ENCODE measurements at regions not wholly inside any gene's neighbourhood (a gene's known extent, or its start where the extent isn't known, plus 50 kb on each side); places are given as distances from the start of the nearest gene placed in this dataset.

DNA sequence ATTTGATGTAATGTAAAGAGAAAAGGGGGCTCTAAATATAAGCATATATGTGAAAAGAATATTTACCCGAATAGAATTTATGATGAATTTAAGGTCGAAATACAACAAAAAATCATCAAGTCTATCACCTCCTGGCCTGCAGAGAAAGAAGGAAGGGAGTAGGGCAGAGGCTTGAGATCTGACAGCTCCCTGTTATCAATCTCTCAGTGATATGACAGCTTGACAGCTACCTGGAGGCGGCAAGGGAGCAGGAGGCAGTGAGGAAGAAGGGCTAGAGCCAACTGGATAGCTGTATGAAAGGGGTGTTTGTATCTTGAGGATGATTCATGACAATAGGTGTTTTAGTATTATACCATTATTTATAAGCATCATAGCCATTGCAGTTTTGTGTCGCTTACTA is 299.8 kb upstream of the DNAJC19 start:
- Histone ChIP-seq H3K4me1 (no peaks in the 10 kb centered on the region), H3K36me3 (no peaks in the 10 kb centered on the region), H3K9me3 (no peaks in the 10 kb centered on the region), H3K27me3 (no peaks in the 10 kb centered on the region), H3K4me3 (no peak overlapping the region), H3K27ac (no peak overlapping the region), H3K9ac (ENCODE audit: low read depth in 2 of 2, low read length in 2 of 2) (no peak overlapping the region)
- TF ChIP-seq, protein P1, sequence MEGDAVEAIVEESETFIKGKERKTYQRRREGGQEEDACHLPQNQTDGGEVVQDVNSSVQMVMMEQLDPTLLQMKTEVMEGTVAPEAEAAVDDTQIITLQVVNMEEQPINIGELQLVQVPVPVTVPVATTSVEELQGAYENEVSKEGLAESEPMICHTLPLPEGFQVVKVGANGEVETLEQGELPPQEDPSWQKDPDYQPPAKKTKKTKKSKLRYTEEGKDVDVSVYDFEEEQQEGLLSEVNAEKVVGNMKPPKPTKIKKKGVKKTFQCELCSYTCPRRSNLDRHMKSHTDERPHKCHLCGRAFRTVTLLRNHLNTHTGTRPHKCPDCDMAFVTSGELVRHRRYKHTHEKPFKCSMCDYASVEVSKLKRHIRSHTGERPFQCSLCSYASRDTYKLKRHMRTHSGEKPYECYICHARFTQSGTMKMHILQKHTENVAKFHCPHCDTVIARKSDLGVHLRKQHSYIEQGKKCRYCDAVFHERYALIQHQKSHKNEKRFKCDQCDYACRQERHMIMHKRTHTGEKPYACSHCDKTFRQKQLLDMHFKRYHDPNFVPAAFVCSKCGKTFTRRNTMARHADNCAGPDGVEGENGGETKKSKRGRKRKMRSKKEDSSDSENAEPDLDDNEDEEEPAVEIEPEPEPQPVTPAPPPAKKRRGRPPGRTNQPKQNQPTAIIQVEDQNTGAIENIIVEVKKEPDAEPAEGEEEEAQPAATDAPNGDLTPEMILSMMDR (IDR thresholded peaks at IDR 0.05), result no peak
- intact Hi-C loops (cut with DNase I), result no loop called here
- no peak for DNase-seq

DNA sequence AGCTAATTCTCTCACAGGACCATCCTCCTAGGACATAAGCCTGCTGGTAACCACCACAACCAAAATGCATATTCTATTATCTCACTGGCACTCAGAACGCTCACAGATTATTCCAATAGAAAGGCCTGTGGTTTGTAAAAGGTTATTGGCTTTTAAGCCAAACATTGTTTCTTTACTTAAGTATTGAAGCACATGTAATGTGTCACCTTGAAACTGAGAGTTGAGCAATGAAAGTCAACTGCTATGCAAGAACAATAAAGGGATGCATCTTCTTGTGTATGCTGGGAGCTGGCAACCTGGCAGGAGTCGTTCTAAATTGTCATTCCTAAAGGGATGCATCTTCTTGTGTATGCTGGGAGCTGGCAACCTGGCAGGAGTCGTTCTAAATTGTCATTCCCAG is 298.6 kb upstream of the DNAJC19 start:
- H3K36me3 ChIP-seq, result no peaks in the 10 kb centered on the region
- intact Hi-C loops (cut with DNase I), result no loop called here
- no peak overlapping the region for H3K4me3 ChIP-seq
- H3K4me1 ChIP-seq, result no peaks in the 10 kb centered on the region
- TF ChIP-seq, protein P1 (IDR thresholded peaks at IDR 0.05), result no peak
- no peaks in the 10 kb centered on the region for H3K27me3 ChIP-seq
- H3K9me3 ChIP-seq, result no peaks in the 10 kb centered on the region
- no peak overlapping the region for H3K27ac ChIP-seq
- DNase-seq, result no peak
- H3K9ac ChIP-seq (ENCODE audit: low read depth in 2 of 2, low read length in 2 of 2), result no peak overlapping the region

DNA sequence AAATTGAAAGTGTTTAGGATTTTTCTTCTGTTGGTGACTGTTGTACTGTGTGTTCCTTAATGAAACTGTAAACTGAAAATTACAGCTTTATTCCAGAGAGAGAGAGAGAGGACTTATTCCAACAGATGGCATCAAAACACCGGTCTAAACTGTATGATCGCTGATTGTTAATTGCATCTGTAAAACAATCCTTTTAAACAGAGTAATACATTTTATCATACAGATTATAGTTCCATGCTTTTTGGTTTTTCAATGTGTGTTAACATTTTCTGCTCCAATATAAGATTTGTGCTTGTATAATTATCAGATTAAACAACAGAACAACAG is 289.7 kb upstream of the DNAJC19 start:
- Histone ChIP-seq H3K27me3 (no peaks in the 10 kb centered on the region), H3K4me1 (no peaks in the 10 kb centered on the region), H3K36me3 (no peaks in the 10 kb centered on the region), H3K9me3 (no peaks in the 10 kb centered on the region), H3K4me3 (no peak overlapping the region), H3K9ac (ENCODE audit: low read depth in 2 of 2, low read length in 2 of 2) (no peak overlapping the region), H3K27ac (no peak overlapping the region)
- TF ChIP-seq, protein P1 (IDR thresholded peaks at IDR 0.05), result no peak
- intact Hi-C loops (cut with DNase I), result no loop called here
- DNase-seq, result no peak

DNA sequence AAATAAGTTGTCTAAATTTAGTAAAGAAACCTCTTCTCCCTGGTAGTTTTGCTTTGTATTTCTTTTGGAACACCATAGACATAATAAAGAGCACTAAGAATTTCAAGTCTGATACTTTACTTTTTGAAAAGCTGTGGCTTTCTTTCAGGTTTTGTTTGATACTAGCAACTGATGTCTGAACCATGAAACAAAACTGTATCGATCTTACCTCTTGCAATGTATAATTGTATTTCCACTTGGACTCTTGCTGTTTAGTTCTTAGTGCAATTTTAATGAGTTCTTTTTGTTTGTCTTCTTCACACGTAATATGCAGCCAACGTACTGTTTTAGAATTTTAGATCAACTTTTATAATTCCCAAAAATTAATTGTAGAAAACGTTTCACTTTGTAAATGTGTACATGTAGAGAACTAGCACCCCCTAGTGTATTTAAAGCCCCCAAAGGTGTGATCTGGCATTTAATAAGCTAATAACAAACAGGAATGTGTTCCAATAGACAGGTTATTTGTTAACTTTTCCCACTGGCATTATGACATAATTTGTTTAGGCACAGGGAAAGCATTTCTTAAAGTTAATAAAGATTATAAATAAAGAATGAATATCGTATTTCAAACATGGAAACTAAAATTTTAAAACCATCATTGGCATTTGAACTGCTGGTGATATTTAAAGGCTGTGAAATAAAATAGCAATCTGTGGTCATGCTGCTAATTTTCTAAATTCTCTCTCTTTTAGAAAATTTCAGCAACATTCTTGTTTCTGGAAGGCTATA is 289.1 kb upstream of the DNAJC19 start:
- H3K27ac ChIP-seq, result no peak overlapping the region
- no peaks in the 10 kb centered on the region for H3K36me3 ChIP-seq
- no peaks in the 10 kb centered on the region for H3K27me3 ChIP-seq
- no peak for DNase-seq
- H3K9ac ChIP-seq (ENCODE audit: low read depth in 2 of 2, low read length in 2 of 2), result no peak overlapping the region
- intact Hi-C loops (cut with DNase I), result no loop called here
- no peaks in the 10 kb centered on the region for H3K9me3 ChIP-seq
- H3K4me3 ChIP-seq, result no peak overlapping the region
- TF ChIP-seq, protein P1 (IDR thresholded peaks at IDR 0.05), result no peak
- no peaks in the 10 kb centered on the region for H3K4me1 ChIP-seq

DNA sequence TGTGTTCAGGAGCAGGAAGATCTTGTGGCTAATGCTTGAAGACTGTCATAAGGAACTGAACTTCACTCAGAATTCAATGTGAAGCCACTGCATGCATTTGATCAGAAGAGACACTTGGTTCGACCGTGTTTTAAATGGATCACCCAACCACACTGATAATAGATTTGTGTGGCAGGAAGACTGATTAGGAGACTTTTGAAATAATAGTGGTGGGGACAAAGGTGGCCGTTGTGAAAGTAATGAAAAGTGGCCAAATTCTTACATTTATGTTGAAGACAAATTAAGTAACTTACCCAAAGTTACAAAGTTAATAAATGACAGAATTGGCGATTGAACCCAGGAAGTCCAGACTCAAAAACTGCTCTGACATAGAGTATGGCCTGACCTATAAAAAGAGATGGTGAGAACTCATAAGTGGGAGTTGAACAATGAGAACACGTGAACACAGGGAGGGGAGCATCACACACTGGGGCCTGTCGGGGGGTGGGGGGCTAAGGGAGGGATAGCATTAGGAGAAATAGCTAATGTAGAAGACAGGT is 286.9 kb upstream of the DNAJC19 start:
- H3K4me1 ChIP-seq, result no peaks in the 10 kb centered on the region
- H3K36me3 ChIP-seq, result no peaks in the 10 kb centered on the region
- TF ChIP-seq, protein P1 (IDR thresholded peaks at IDR 0.05), result no peak
- no peak for DNase-seq
- no peaks in the 10 kb centered on the region for H3K9me3 ChIP-seq
- intact Hi-C loops (cut with DNase I), result no loop called here
- no peaks in the 10 kb centered on the region for H3K27me3 ChIP-seq
- no peak overlapping the region for H3K27ac ChIP-seq
- no peak overlapping the region for H3K4me3 ChIP-seq
- H3K9ac ChIP-seq (ENCODE audit: low read depth in 2 of 2, low read length in 2 of 2), result no peak overlapping the region

Measured in colonic mucosa (tissue), 4 donors.